Keratinocyte (primary cell): ENCODE measurements at regions not wholly inside any gene's neighbourhood (a gene's known extent, or its start where the extent isn't known, plus 50 kb on each side); places are given as distances from the start of the nearest gene placed in this dataset.

Experiments
- CTCF ChIP-seq, 3 experiments: IDR thresholded peaks in 1 of 3; conservative IDR thresholded peaks in 1 of 3; optimal IDR thresholded peaks in 1 of 3; 2 replicates in 2 of 3; 3 replicates in 1 of 3; pipeline versions ENCODE3 to v1.5.1; 2011; ENCODE audit warnings: low read length in 3 of 3, mild to moderate bottlenecking in 3 of 3, moderate library complexity in 2 of 3, control low read depth in 1 of 3, inconsistent platforms in 1 of 3; ENCODE audit not compliant: insufficient read depth in 2 of 3; ENCODE audit errors: extremely low read depth in 1 of 3
- EZH2 ChIP-seq: IDR thresholded peaks from one replicate; pipeline ENCODE4 v1.6.1; 2012; ENCODE audit warnings: inconsistent platforms, mild to moderate bottlenecking, low read length, moderate library complexity

- TF ChIP-seq CTCF (optimal IDR thresholded peaks at IDR 0.05 in 1 of 3, IDR thresholded peaks at IDR 0.05 in 1 of 3, conservative IDR thresholded peaks at IDR 0.05 in 1 of 3; ENCODE audit: extremely low read depth in 1 of 3, insufficient read depth in 2 of 3, low read length in 3 of 3): no peak
- no peak for TF ChIP-seq EZH2
These were observed 504.9 kb upstream of the MGMT start for GRCh38 chr10:128962182-128962581.
